Ovary (tissue), 3 donors: ENCODE measurements at regions not wholly inside any gene's neighbourhood (a gene's known extent, or its start where the extent isn't known, plus 50 kb on each side); places are given as distances from the start of the nearest gene placed in this dataset.
"Not testable (repeated sequence)": the region's sequence is repeated elsewhere in the genome, so short reads cannot be mapped to it uniquely, and the experiment has no call there.

Experiments used
- CTCF ChIP-seq, 3 donors: fragments of 450-650 bp in 2 of 3; fragments of 200-600 bp in 1 of 3; IDR thresholded peaks; one replicate each; pipeline versions ENCODE4 v1.5.1 to v1.8.0; 2016 to 2022; ENCODE audit warnings: antibody characterized with exemption in 3 of 3, mild to moderate bottlenecking in 1 of 3
- POLR2A ChIP-seq: fragments of 450-650 bp; IDR thresholded peaks from one replicate; pipeline ENCODE4 v1.6.1; 2017; ENCODE audit warnings: antibody characterized with exemption, mild to moderate bottlenecking, moderate library complexity
- donor health status: DM: no; HTN: no; CAD: no.

- TF ChIP-seq CTCF (IDR thresholded peaks at IDR 0.05); POLR2A: not testable (repeated sequence)
Measured at GRCh38 chr5:56724857-56725256, 90.5 kb upstream of the MAP3K1 start.
